ENCODE measurements at regions not wholly inside any gene's neighbourhood (a gene's known extent, or its start where the extent isn't known, plus 50 kb on each side); places are given as distances from the start of the nearest gene placed in this dataset.

- no peak for TF ChIP-seq CTCF (IDR thresholded peaks at IDR 0.05)
- TF ChIP-seq POLR2A (IDR thresholded peaks at IDR 0.05) = no peak
Measured at GRCh38 chrX:35289952-35290351, 347.4 kb downstream of the FAM47B start.

Data from Peyer's patch (tissue), 4 donors.